Activated CD4-positive, alpha-beta T cell treated with anti-CD3 and anti-CD28 coated beads, Interleukin-2, amount 50 U/mL, for 4 hours (primary cell): ENCODE measurements at regions not wholly inside any gene's neighbourhood (a gene's known extent, or its start where the extent isn't known, plus 50 kb on each side); places are given as distances from the start of the nearest gene placed in this dataset.

Experiments
- DNase-seq, 2 experiments: peaks; one replicate each; pipeline ENCODE4 v3.0.0-alpha.2; 2020

DNA sequence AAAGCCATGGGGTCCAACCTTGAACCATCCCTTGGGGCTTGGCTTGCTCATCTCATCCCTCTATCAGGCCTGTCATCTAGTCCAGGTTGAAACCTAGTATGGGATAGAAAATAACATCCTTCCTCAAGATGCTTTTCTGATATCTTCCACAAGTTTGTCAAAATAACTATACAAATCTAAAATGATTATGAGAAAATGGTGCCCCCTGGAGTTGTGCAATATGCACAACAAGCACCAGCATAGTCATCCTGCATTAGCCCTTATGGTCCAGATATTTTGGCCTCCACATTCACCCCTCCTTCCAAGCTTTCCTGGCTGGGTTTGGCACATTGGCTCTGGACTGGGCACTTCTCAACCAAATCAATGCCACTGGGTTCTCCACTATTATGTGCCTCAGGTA, 101.2 kb downstream of the TBX19 start:
- no peak for DNase-seq

DNA sequence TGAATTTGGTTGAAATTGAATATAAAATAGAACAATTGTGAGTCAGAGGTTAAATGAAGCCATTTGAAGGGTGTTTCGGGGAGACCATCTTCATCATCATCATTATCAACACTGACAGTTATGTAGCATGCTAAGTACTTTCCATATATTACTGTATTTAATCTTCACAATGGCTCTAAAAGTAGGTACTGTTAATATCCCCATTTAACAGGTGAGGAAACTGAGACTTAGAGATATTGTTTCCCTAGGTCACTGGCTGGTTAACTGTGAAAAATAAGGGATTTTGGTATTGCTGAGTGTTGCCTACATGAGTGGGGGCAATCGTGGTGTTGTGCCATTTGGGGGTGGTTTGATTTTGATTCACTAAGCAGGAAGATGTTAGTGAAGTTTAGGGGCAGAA, 100.3 kb downstream of the TBX19 start:
- no peak for DNase-seq

DNA sequence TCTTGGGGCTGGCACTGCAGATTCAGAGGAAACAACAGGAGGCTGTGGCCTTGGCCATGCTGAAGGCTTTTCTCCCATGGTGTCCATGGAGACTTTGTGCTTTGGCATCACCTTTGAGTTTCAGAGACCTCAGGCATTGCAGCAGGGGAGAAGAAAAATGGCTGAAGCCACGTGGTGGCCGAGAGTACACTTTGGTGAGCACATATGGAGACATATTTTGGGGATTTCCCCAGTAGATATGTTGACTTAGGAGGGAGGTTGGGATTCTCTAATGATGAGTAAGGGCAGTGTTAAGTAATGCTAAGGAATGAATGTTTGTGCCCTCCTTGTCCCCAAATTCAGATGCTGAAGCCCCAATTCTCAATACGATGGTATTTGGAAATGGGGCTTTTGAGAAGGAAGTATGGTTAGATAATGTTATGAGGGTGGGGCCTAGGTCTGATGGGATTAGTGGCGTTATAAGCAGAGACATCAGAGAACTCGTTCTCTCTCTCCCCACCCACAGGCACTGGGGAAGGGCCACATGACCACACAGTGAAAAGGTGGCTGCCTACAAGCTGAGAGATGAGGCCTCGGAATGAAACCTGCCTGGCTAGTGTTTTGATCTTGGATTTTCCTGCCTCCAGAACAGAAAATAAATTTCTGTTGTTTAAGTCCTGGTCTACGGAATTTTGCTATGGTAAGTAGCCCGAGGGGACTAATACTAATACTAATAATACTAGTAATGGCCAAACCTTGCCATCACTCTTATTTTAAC, 98.6 kb downstream of the TBX19 start:
- no peak for DNase-seq

DNA sequence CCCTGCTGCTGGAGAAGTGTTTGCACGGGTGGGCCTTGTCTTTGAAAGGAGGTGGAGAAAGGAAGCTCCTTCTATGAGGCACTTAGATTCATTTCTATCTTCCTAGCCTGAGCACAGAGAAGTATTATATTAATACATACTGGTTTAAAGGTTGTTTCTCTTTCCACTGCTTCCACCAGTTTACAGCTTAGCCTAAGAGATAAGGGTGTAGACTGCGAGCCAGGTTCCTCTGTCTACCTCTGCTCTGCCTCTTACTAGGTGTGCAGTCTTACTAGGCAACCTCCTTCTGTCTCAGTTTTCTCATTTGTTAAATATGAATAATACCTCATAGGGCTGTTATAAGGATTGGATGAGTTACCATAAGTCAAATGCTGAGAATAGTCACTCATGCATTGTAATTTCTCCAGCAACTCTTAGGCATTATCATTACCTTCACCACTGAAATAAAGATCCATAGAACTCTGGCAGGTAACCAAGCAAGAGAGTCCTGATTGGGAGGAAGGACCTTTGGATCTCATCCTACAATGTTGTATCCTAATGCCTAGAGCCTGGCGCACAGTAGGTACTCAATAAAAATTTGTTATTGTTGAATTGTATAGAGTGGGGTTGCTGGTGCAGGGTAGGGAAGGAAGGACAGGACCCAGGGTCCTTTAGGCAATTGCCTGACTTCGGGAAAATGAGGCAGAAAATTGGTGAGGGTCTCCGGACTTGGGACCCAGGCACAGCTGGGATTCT, 95.1 kb downstream of the TBX19 start:
- DNase-seq, result no peak

DNA sequence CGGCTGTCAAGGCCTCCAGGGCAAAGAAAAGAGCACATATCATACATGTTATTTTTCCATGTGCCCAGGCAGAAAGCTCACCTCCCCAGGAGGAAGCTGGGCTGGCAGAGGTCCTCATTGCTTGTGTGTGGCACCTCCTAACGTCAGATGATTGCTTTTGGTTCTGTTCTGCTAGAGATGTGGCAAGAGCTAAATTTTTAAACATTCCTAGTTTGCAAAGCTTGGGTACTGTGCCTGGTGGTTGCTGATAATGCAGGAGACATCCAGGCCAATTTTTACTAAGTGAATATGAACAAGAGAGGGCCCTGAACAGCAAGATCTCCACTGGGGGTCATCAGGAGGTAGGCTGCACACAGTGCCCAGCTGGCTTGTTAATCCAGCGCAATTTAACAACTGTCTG, 93.9 kb downstream of the TBX19 start:
- DNase-seq, result no peak

DNA sequence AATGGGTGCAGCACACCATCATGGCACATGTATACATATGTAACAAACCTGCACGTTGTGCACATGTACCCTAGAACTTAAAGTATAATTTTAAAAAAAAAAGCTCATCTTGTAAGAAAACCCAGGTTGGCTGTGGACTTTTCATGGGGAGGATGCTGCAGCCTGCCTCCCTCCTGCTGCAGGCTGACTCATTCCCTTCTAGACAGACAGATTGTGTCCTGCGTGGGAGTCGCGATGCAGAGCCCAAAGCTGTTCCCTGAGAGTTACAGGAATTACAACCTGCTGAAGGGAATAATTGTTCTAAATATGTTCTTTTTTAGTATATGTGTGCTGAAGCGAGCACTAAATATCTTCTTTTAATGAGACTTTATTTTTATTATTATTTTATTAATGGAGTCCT, 93.2 kb downstream of the TBX19 start:
- peak in 1 of 2 experiments; percentile 3 for DNase-seq

DNA sequence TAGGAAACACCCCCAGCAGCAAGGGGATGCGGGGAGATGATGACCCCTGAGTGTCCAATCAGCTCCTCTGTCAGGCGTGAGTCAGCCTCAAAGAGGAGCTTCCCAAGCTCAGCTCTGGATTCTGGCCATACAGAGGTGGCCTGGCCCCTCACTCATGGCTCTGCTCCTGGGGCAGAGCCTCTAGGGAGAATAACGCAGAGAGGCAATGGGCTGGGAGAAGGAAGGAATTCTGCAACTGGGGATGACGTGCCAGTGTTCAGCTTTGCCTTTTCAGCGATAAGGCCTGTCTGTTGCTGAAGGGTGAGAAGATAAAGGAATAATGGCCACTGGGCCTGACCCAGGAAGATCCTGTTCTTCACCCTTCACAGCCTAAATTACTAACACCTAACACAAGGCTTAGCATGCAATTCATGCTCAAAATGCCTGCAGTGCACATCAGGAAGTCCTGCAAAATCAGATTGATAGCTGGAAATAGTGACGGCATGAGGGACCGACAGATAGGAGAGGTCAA, 92.2 kb downstream of the TBX19 start:
- no peak for DNase-seq

DNA sequence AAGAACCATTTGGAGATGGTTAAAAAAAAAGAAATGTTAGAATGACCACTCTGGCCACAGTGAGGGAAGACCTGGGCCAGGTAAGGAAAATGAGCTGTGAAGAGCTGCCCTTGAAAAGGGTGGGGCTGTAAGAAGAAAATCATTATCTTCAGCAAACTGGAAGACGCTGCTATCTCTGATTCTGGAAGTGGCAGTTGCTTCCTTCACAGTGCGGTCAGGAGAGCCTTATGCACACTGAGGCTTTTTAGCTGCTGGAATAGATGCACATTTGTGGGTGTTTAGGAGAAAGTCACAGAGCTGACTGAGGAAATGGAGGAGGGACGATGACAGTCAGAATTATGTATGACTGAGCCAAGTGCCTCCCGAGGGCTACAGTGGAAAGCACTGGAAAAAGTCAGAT, 91.6 kb downstream of the TBX19 start:
- DNase-seq, result no peak

DNA sequence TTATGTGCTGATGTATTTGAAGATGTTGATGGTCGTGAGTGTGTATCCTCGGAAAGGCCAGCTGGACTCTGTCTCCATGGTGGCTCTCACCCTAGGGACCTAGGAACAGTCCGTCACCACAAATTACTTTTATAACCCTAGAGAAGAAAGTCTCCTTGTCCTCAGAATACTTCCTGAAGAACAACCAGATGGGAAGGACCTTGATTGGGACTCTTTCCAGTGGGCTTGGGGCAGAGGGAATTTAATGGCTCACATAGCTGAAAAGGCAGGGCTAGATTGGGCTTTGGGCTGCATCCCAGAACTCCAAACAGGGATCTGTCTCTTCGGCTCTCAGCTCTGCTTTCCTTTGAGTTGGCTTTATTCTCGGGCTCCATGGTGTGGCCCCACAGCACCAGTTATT, 90.8 kb downstream of the TBX19 start:
- DNase-seq, result no peak

DNA sequence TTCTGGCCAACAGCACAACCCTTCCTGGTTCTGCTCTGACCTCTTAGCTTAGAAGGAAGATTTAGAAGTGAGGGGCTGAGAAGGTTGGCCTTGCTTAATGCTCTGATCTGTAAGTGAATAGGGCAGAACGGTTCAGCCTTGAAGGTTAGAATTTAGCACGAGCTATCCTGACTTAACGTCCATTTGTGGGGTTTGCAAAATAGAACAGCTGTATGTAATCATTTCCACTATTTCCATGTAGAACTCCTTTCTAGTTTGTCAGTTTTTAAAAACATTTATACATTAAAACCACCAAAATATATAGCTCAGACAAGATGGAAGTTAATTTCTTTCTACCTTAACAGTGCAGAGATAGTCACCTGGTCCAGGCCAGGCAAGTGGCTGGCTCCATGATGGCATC, 89.9 kb downstream of the TBX19 start:
- no peak for DNase-seq

DNA sequence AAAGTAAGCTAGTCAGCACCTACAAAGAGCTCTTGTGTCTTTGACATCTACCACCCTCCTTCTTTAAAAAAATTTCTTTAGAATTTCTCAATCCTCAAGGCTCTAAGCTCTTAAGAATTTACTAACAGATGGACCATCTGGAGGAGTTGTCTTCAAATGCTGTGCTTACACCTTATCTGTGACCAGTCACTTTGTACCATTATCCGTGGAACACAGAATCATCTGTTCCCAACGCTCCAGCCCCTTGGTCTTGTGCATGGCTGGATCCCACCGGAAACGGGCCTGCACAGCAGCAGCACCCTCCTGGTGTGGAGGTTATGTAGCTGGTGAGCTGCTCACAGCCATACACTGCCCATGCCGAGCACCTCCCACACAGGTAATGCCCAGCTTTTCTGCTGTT, 89.0 kb downstream of the TBX19 start:
- no peak for DNase-seq

DNA sequence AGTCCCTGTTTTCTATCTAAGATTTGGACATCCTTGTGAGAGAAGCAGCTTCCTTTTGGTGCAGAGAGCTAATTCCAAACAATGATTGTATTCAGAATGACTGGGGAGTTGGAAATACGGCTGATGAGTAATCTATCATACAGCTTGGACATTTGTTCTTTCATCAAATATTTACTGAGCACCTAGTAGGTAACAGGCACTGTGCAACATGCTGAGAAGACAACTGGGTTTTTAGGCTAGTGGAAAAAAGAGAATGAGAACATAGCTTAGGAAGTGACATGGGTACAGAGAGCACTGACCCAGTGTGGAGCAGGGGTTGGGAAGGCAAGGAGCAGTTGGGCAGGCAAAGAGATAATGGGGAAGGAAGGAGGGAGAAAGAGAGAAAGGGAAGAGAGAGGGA, 87.5 kb downstream of the TBX19 start:
- no peak for DNase-seq

DNA sequence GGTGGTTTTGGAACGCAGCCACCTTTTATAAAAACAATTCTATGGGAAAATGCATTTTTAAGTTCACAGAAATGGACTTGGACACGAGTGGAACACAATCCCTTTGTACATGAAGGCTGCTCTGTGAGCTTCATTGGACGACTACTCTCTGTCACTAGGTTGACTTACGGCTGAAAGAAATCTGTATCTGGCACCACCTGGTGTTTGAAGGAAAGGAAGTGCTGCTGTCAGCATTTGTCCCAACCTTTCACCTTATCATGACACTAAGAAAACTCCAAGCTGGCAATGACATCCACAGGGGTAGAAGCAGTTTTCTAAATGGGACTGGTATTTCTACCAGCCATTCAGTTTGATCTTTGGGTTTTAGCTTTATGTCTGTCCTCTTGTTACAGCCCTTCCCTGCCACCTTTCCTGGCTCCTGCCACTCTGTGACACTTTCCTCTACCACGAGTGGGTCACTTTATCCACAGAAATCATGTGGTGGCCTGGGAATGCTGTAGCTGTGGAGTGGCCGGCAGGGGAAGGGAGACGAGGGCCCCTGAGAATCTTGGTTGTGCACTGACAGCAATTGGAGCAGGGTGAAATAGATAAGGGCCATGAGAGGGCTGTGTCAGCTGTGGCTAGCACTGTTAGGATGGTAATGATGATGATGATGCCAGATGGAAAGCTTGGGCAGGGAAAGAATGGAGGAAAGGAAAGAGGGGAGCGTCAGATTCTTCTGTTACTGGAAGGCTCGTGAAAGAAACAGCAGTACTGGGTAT, 85.2 kb downstream of the TBX19 start:
- no peak for DNase-seq
